Endothelial cell of umbilical vein (primary cell): ENCODE measurements at regions not wholly inside any gene's neighbourhood (a gene's known extent, or its start where the extent isn't known, plus 50 kb on each side); places are given as distances from the start of the nearest gene placed in this dataset.

Experiments used
- BruUV-seq: library from RNA; stranded (reverse); fragments of 400-500 nt; replicated peaks from 2 replicates; lab custom pipeline; 2021; lab: Mats Ljungman, UMichigan
- CTCF ChIA-PET: fragments of 300-600, 350-600 bp; sonication (Branson Sonifier 250); formaldehyde crosslinking; loops from one replicate; lab custom pipeline; 2021; ENCODE audit warnings: antibody characterized with exemption, inconsistent platforms; lab: Charles Lee
- POLR2A ChIA-PET: fragments of 300-600, 350-600 bp; sonication (Branson Sonifier 250); formaldehyde crosslinking; loops from one replicate; lab custom pipeline; 2021; ENCODE audit warnings: antibody characterized with exemption, inconsistent platforms; lab: Charles Lee
- DNase-seq: peaks from one replicate; pipeline ENCODE4 v3.0.0-alpha.2; 2011; ENCODE audit warnings: low read depth, low spot score
- FAIRE-seq: peaks from 2 replicates; lab custom pipeline; 2011; peaks lifted over from hg19 to GRCh38; lab: Jason Lieb, UNC
- H2AFZ ChIP-seq: 2 replicates; pipeline ENCODE4 v1.6.0; 2012; ENCODE audit warnings: low read depth, low read length, control low read depth, inconsistent platforms
- H3K27ac ChIP-seq: 2 replicates; pipeline ENCODE4 v1.5.1; 2011; ENCODE audit warnings: low read depth, mild to moderate bottlenecking, control low read depth, low read length, moderate library complexity; ENCODE audit not compliant: insufficient read depth
- H3K27me3 ChIP-seq, 2 experiments: 2 replicates each; pipeline versions ENCODE4 v1.6.0 to v1.6.1; 2011; ENCODE audit warnings: low read length in 2 of 2, mixed read lengths in 1 of 2; ENCODE audit not compliant: control insufficient read depth in 2 of 2, insufficient read depth in 2 of 2
- H3K36me3 ChIP-seq, 2 experiments: 2 replicates in 1 of 2; 3 replicates in 1 of 2; pipeline ENCODE4 v1.5.1; 2011; ENCODE audit warnings: low read length in 2 of 2, mild to moderate bottlenecking in 1 of 2, moderate library complexity in 1 of 2; ENCODE audit not compliant: control insufficient read depth in 2 of 2, insufficient read depth in 2 of 2; ENCODE audit errors: extremely low read depth in 1 of 2
- H3K4me1 ChIP-seq: 3 replicates; pipeline ENCODE4 v1.5.1; 2011; ENCODE audit warnings: mild to moderate bottlenecking, low read length; ENCODE audit not compliant: control insufficient read depth, insufficient read depth; ENCODE audit errors: extremely low read depth
- H3K4me2 ChIP-seq: 2 replicates; pipeline ENCODE4 v1.6.1; 2011; ENCODE audit warnings: low read length, control low read depth, mixed read lengths; ENCODE audit not compliant: insufficient read depth
- H3K4me3 ChIP-seq, 3 experiments: fragments of 200-600 bp in 1 of 3; sonication (generic), shearing (Covaris generic) in 1 of 3; replicated peaks in 1 of 3; 2 replicates each; pipeline ENCODE4 v1.5.1; 2011 to 2016; ENCODE audit warnings: control low read depth in 3 of 3, low read length in 3 of 3, mild to moderate bottlenecking in 2 of 3, inconsistent platforms in 1 of 3, low read depth in 1 of 3, moderate library complexity in 1 of 3; ENCODE audit not compliant: insufficient read depth in 1 of 3
- H3K79me2 ChIP-seq: 2 replicates; pipeline ENCODE4 v1.6.0; 2012; ENCODE audit warnings: low read length, inconsistent platforms; ENCODE audit not compliant: control insufficient read depth, insufficient read depth
- H3K9ac ChIP-seq: replicated peaks from 2 replicates; pipeline ENCODE3; 2011; ENCODE audit warnings: low read length, control low read depth; ENCODE audit not compliant: insufficient read depth; ENCODE audit errors: extremely low read depth
- H3K9me1 ChIP-seq: replicated peaks from 3 replicates; pipeline ENCODE4 v1.6.0; 2011; ENCODE audit warnings: mild to moderate bottlenecking, low read length; ENCODE audit not compliant: control insufficient read depth, insufficient read depth; ENCODE audit errors: extremely low read depth
- H3K9me3 ChIP-seq: replicated peaks from 2 replicates; pipeline ENCODE4 v1.5.1; 2012; ENCODE audit warnings: low read length, inconsistent platforms; ENCODE audit not compliant: control insufficient read depth, insufficient read depth
- H4K20me1 ChIP-seq: replicated peaks from 2 replicates; pipeline ENCODE3; 2011; ENCODE audit warnings: mild to moderate bottlenecking, low read length; ENCODE audit not compliant: control insufficient read depth, insufficient read depth; ENCODE audit errors: extremely low read depth
- EZH2 ChIP-seq: IDR thresholded peaks from 2 replicates; pipeline ENCODE4 v1.6.1; 2012; ENCODE audit warnings: borderline replicate concordance, low read depth, mild to moderate bottlenecking, moderate library complexity, low read length, inconsistent platforms; ENCODE audit not compliant: severe bottlenecking
- FOS ChIP-seq: IDR thresholded peaks from 2 replicates; pipeline ENCODE4 v1.6.1; 2011; ENCODE audit warnings: mild to moderate bottlenecking, low read length, moderate library complexity, borderline replicate concordance; ENCODE audit not compliant: insufficient read depth
- GATA2 ChIP-seq: IDR thresholded peaks from 2 replicates; pipeline ENCODE4 v1.7.0; 2011; ENCODE audit warnings: low read depth, mild to moderate bottlenecking, moderate library complexity, mixed read lengths, low read length; ENCODE audit not compliant: insufficient read length, insufficient read depth
- JUN ChIP-seq: IDR thresholded peaks from 2 replicates; pipeline ENCODE4 v1.6.1; 2011; ENCODE audit warnings: borderline replicate concordance, low read depth; ENCODE audit not compliant: insufficient read length, insufficient read depth
- MYC ChIP-seq: IDR thresholded peaks from one replicate; pipeline ENCODE4 v1.6.1; 2011; ENCODE audit warnings: mild to moderate bottlenecking, low read depth, low read length
- POLR2A ChIP-seq: IDR thresholded peaks from 2 replicates; pipeline ENCODE4 v1.6.1; 2012; ENCODE audit warnings: low read depth, mild to moderate bottlenecking, control low read depth, low read length
- POLR2AphosphoS5 ChIP-seq: IDR thresholded peaks from 2 replicates; pipeline ENCODE4 v1.6.1; 2012; ENCODE audit warnings: low read depth, mild to moderate bottlenecking, control low read depth, low read length, moderate library complexity; ENCODE audit not compliant: insufficient read depth
- dilution Hi-C: fragments of 300-500 bp; cut with MboI; formaldehyde crosslinking; loops from one replicate; pipeline ENCODE4 v1.15.0; 2019; ENCODE audit warnings: low sequenced_read_pairs; ENCODE audit not compliant: extremely low pct_ligation_motif_present
- intact Hi-C: fragments of 100-400 bp; cut with micrococcal nuclease; formaldehyde crosslinking; loops from one replicate; pipeline ENCODE4 v1.10.0; 2022
- TF ChIP-seq, protein P1 (sequence below), 2 donors: IDR thresholded peaks; 1 replicate in 1 of 2; 2 replicates in 1 of 2; pipeline ENCODE4 v1.5.1; 2011; ENCODE audit warnings: low read length in 2 of 2, mild to moderate bottlenecking in 2 of 2, moderate library complexity in 2 of 2, control low read depth in 1 of 2, inconsistent platforms in 1 of 2, low read depth in 1 of 2; ENCODE audit not compliant: insufficient read depth in 1 of 2; ENCODE audit errors: extremely low read depth in 1 of 2
- TF ChIP-seq, protein P2 (sequence below): IDR thresholded peaks from 2 replicates; pipeline ENCODE4 v1.6.1; 2011; ENCODE audit not compliant: insufficient read depth, insufficient read length

- Histone ChIP-seq H4K20me1 (no peaks in the 10 kb centered on the region), H3K27me3 (no peaks in the 10 kb centered on the region), H3K27ac (no peak overlapping the region), H3K9ac (no peak overlapping the region), H3K36me3 (no peaks in the 10 kb centered on the region), H3K9me1 (no peaks in the 10 kb centered on the region), H3K4me1 (no peaks in the 10 kb centered on the region), H3K4me2 (no peak overlapping the region), H3K4me3 (no peak overlapping the region), H3K9me3 (peaks cover 9% of the 10 kb centered on the region), H2AFZ (no peak overlapping the region), H3K79me2 (no peaks in the 10 kb centered on the region)
- intact Hi-C loops (no loop called here), dilution Hi-C loops (no loop called here)
- no TSS peak for BruUV-seq
- CTCF ChIA-PET = no interaction called here
- no peak for FAIRE-seq
- POLR2A ChIA-PET = no interaction called here
- no peak for DNase-seq
- TF ChIP-seq POLR2A (no peak), EZH2 (no peak), FOS (no peak), MYC (no peak), GATA2 (no peak), POLR2AphosphoS5 (no peak), JUN (no peak)
- TF ChIP-seq, protein P1, sequence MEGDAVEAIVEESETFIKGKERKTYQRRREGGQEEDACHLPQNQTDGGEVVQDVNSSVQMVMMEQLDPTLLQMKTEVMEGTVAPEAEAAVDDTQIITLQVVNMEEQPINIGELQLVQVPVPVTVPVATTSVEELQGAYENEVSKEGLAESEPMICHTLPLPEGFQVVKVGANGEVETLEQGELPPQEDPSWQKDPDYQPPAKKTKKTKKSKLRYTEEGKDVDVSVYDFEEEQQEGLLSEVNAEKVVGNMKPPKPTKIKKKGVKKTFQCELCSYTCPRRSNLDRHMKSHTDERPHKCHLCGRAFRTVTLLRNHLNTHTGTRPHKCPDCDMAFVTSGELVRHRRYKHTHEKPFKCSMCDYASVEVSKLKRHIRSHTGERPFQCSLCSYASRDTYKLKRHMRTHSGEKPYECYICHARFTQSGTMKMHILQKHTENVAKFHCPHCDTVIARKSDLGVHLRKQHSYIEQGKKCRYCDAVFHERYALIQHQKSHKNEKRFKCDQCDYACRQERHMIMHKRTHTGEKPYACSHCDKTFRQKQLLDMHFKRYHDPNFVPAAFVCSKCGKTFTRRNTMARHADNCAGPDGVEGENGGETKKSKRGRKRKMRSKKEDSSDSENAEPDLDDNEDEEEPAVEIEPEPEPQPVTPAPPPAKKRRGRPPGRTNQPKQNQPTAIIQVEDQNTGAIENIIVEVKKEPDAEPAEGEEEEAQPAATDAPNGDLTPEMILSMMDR (IDR thresholded peaks at IDR 0.05; ENCODE audit: extremely low read depth in 1 of 2, insufficient read depth in 1 of 2, low read depth in 1 of 2, low read length in 2 of 2) = no peak
- TF ChIP-seq, protein P2, sequence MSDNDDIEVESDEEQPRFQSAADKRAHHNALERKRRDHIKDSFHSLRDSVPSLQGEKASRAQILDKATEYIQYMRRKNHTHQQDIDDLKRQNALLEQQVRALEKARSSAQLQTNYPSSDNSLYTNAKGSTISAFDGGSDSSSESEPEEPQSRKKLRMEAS = no peak
Measured at GRCh38 chr13:111948281-111948680, 118.7 kb upstream of the SOX1 start.
